HUES48 (cell line): ENCODE measurements at regions not wholly inside any gene's neighbourhood (a gene's known extent, or its start where the extent isn't known, plus 50 kb on each side); places are given as distances from the start of the nearest gene placed in this dataset.
"Not testable (repeated sequence)": the region's sequence is repeated elsewhere in the genome, so short reads cannot be mapped to it uniquely, and the experiment has no call there.

Experiments used
- H3K27ac ChIP-seq: one replicate; pipeline ENCODE4 v1.7.0; 2013; ENCODE audit warnings: low read depth, low read length, inconsistent platforms
- H3K27me3 ChIP-seq: 2 replicates; pipeline ENCODE4 v1.6.1; 2013; ENCODE audit warnings: mild to moderate bottlenecking, low read length; ENCODE audit not compliant: control insufficient read depth, insufficient read depth
- H3K36me3 ChIP-seq: 2 replicates; pipeline ENCODE4 v1.6.1; 2013; ENCODE audit warnings: low read length; ENCODE audit not compliant: control insufficient read depth, insufficient read depth
- H3K4me1 ChIP-seq: 2 replicates; pipeline ENCODE4 v1.6.1; 2013; ENCODE audit warnings: mild to moderate bottlenecking, low read length; ENCODE audit not compliant: control insufficient read depth, insufficient read depth
- H3K4me3 ChIP-seq: 2 replicates; pipeline ENCODE4 v1.5.1; 2013; ENCODE audit warnings: mild to moderate bottlenecking, low read depth, low read length
- H3K9ac ChIP-seq: 2 replicates; pipeline ENCODE4 v1.6.1; 2013; ENCODE audit warnings: mild to moderate bottlenecking, low read depth, low read length, moderate library complexity
- H3K9me3 ChIP-seq: 2 replicates; pipeline ENCODE4 v1.6.1; 2013; ENCODE audit warnings: low read length; ENCODE audit not compliant: control insufficient read depth, insufficient read depth

- H3K27ac ChIP-seq = not testable (repeated sequence)
Observed at GRCh38 chr10:30196559-30196958, 137.2 kb upstream of the JCAD start.

GRCh38 chr10:30192846-30193608 lies 133.6 kb upstream of the JCAD start:
- H3K4me3 ChIP-seq = no peak overlapping the region
- no peaks in the 10 kb centered on the region for H3K36me3 ChIP-seq
- no peak overlapping the region for H3K9ac ChIP-seq
- H3K27me3 ChIP-seq = no peaks in the 10 kb centered on the region
- H3K4me1 ChIP-seq = no peaks in the 10 kb centered on the region
- H3K27ac ChIP-seq = no peak overlapping the region
- no peaks in the 10 kb centered on the region for H3K9me3 ChIP-seq

More at GRCh38 chr10:30196559-30196958, 137.2 kb upstream of the JCAD start:
- not testable (repeated sequence) for H3K36me3 ChIP-seq, H3K27me3 ChIP-seq, H3K4me3 ChIP-seq, H3K4me1 ChIP-seq, H3K9ac ChIP-seq, H3K9me3 ChIP-seq

- H3K27me3 ChIP-seq = no peaks in the 10 kb centered on the region
- no peak overlapping the region for H3K9ac ChIP-seq
- H3K27ac ChIP-seq = no peak overlapping the region
- H3K9me3 ChIP-seq = no peaks in the 10 kb centered on the region
- no peaks in the 10 kb centered on the region for H3K4me1 ChIP-seq
- H3K4me3 ChIP-seq = no peak overlapping the region
- H3K36me3 ChIP-seq = no peaks in the 10 kb centered on the region
Observed at GRCh38 chr10:30190577-30191552, 131.5 kb upstream of the JCAD start.

DNA sequence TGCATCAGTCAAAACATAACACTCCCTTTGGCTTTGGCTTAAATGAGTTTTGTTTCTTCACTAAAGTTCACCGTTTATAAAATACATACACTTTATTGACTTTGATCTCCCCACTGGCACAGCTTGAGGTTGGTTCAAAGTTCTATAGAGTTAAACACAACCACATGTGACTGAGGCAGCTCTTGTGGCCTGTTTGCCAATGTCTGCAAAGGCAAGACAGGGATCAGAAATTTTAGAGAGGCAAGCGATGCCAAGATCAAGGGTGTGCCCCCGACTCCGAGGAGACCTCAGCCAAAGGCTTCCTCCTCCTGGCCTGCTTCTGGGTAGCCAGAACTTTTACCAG lies 129.8 kb upstream of the JCAD start:
- no peak overlapping the region for H3K27ac ChIP-seq
- no peak overlapping the region for H3K9ac ChIP-seq
- no peaks in the 10 kb centered on the region for H3K27me3 ChIP-seq
- no peaks in the 10 kb centered on the region for H3K9me3 ChIP-seq
- H3K36me3 ChIP-seq = no peaks in the 10 kb centered on the region
- no peaks in the 10 kb centered on the region for H3K4me1 ChIP-seq
- no peak overlapping the region for H3K4me3 ChIP-seq

DNA sequence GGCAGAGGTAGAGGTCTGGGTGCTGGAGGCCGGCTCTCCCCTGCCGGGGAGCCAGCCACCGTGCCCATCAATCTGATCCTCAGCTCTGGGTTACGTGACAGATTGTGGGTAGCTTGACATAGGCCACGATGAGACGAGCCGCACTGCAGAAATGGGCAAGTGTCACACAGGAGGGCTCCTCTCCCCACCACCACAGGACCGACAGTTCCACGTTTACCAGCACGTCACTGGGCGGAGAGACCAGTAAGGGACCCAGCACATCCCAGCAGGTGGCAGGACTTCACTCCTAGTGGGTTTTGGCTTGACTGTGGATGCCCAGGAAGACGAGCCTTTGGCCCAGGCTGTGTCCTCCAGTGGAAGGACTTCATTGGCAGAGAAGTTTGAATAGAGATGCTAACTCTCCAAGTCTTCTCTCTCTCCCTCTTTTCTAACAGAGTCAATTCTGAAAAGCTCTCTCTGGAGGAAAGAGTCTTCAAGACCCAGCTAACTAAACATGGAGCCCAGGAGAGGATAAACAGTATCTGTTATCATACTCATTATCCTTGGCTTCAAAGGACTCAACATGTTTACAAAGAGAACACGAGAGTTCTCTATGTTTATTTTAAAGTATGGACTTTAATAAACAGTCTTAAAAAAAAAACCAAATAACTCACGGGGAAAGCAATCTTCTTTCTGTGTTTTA lies 129.3 kb upstream of the JCAD start:
- no peak overlapping the region for H3K27ac ChIP-seq
- no peaks in the 10 kb centered on the region for H3K9me3 ChIP-seq
- no peaks in the 10 kb centered on the region for H3K27me3 ChIP-seq
- H3K9ac ChIP-seq = no peak overlapping the region
- no peaks in the 10 kb centered on the region for H3K4me1 ChIP-seq
- no peaks in the 10 kb centered on the region for H3K36me3 ChIP-seq
- no peak overlapping the region for H3K4me3 ChIP-seq

GRCh38 chr10:30188101-30188500 lies 128.7 kb upstream of the JCAD start:
- Histone ChIP-seq H3K4me3 (no peak overlapping the region), H3K27me3 (no peaks in the 10 kb centered on the region), H3K27ac (no peak overlapping the region), H3K4me1 (no peaks in the 10 kb centered on the region), H3K9me3 (no peaks in the 10 kb centered on the region), H3K9ac (no peak overlapping the region), H3K36me3 (no peaks in the 10 kb centered on the region)

GRCh38 chr10:30187010-30187409 lies 127.6 kb upstream of the JCAD start:
- Histone ChIP-seq H3K9me3 (no peaks in the 10 kb centered on the region), H3K4me1 (no peaks in the 10 kb centered on the region), H3K27ac (no peak overlapping the region), H3K36me3 (no peaks in the 10 kb centered on the region), H3K27me3 (no peaks in the 10 kb centered on the region), H3K9ac (no peak overlapping the region), H3K4me3 (no peak overlapping the region)

DNA sequence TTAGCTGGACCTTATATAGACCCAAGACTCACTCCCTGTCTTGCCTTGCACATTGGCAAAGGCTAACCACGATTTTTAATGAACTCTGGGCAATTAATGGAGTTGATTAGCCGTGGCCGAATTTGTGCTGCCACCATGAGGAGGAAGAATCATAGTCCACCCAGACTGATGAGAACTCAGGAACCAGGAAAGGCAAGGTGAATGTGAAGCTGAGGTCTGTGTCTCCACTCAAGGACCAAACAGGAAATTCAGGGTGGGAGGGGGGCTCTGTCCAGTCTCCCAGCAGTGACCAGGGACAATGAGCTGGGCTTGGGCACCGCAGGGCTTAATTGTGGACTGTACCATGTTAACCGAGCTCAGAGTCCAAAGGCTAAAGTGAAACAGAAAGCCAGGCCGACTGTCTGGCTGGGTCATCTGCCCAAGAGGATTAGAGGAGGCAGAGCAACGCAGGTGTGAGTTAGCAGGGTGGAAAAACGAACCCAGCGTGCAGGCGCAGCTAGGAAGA lies 127.0 kb upstream of the JCAD start:
- no peak overlapping the region for H3K4me3 ChIP-seq
- H3K9me3 ChIP-seq = no peaks in the 10 kb centered on the region
- no peak overlapping the region for H3K27ac ChIP-seq
- no peaks in the 10 kb centered on the region for H3K36me3 ChIP-seq
- H3K9ac ChIP-seq = no peak overlapping the region
- H3K4me1 ChIP-seq = no peaks in the 10 kb centered on the region
- no peaks in the 10 kb centered on the region for H3K27me3 ChIP-seq

DNA sequence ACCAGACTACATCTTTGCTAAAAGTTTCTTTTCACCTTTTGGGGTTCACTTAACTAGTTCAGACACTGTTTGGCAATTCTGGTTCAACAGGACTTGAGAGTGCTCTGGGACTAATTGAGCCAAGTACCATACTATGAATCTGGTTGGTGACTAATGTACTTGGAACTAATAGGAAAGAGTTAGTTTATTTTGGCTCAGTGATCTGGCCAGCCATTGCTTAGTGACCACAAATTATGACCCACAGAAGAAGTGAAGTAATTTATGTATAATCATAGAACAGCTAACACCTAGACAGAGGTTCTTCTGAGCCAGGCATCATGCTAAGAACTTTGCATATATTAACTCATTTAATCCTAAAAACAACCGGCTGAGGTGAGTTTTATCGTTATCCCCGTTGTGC lies 126.5 kb upstream of the JCAD start:
- H3K4me1 ChIP-seq = no peaks in the 10 kb centered on the region
- H3K9ac ChIP-seq = no peak overlapping the region
- no peak overlapping the region for H3K4me3 ChIP-seq
- H3K27ac ChIP-seq = no peak overlapping the region
- H3K9me3 ChIP-seq = no peaks in the 10 kb centered on the region
- H3K36me3 ChIP-seq = no peaks in the 10 kb centered on the region
- no peaks in the 10 kb centered on the region for H3K27me3 ChIP-seq

- H3K4me3 ChIP-seq = no peak overlapping the region
- H3K4me1 ChIP-seq = no peaks in the 10 kb centered on the region
- no peak overlapping the region for H3K27ac ChIP-seq
- no peak overlapping the region for H3K9ac ChIP-seq
- H3K36me3 ChIP-seq = no peaks in the 10 kb centered on the region
- no peaks in the 10 kb centered on the region for H3K27me3 ChIP-seq
- H3K9me3 ChIP-seq = no peaks in the 10 kb centered on the region
Observed at GRCh38 chr10:30185341-30185740, 126.0 kb upstream of the JCAD start.
